Lower leg skin (tissue), 4 donors: ENCODE measurements at regions not wholly inside any gene's neighbourhood (a gene's known extent, or its start where the extent isn't known, plus 50 kb on each side); places are given as distances from the start of the nearest gene placed in this dataset.

Experiments used
- DNase-seq, 2 donors: peaks; one replicate each; pipeline ENCODE4 v3.0.0-alpha.2; 2019; ENCODE audit warnings: low spot score in 2 of 2
- H3K4me3 ChIP-seq: fragments of 200-600 bp; sonication (generic); 2 replicates; pipeline ENCODE4 v1.5.1; 2017; ENCODE audit warnings: mild to moderate bottlenecking, low read depth; ENCODE audit not compliant: poor library complexity, severe bottlenecking
- POLR2A ChIP-seq, 2 donors: fragments of 450-650 bp; IDR thresholded peaks; one replicate each; pipeline ENCODE4 v1.6.1; 2016 to 2017; ENCODE audit warnings: antibody characterized with exemption in 2 of 2, mild to moderate bottlenecking in 1 of 2, moderate library complexity in 1 of 2
- WGBS, 2 donors: methylation state at CpG; one replicate each; pipeline ENCODE4 v1.1.5; 2018; 5-methylcytosine and 5-hydroxymethylcytosine counted together
- intact Hi-C: fragments of 100-400 bp; cut with DNase I; formaldehyde crosslinking; loops from one replicate; pipeline ENCODE4 v1.15.0; 2023; ENCODE audit warnings: low total_unique reads
- TF ChIP-seq, protein P1 (sequence below), 3 donors: fragments of 450-650 bp; IDR thresholded peaks; one replicate each; pipeline ENCODE4 v1.5.1; 2016; ENCODE audit warnings: antibody characterized with exemption in 3 of 3, mild to moderate bottlenecking in 3 of 3, moderate library complexity in 2 of 3

DNA sequence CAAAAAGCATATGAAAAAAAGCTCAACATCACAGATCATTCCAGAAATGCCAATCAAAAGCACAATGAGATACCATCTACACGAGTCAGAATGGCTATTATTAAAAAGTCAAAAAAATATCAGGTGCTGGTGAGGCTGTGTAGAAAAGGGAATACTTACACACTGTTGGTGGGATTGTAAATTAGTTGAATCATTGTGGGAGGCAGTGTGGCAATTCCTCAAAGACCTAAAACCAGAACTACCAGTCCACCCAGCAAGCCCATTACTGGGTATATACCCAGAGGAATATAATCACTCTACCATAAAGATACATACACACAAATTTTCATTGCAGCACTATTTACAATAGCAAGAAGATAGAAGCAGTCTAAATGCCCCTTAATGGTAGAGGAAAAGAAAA, 529.9 kb downstream of the SLITRK1 start:
- no peak overlapping the region for H3K4me3 ChIP-seq
- TF ChIP-seq, protein P1, sequence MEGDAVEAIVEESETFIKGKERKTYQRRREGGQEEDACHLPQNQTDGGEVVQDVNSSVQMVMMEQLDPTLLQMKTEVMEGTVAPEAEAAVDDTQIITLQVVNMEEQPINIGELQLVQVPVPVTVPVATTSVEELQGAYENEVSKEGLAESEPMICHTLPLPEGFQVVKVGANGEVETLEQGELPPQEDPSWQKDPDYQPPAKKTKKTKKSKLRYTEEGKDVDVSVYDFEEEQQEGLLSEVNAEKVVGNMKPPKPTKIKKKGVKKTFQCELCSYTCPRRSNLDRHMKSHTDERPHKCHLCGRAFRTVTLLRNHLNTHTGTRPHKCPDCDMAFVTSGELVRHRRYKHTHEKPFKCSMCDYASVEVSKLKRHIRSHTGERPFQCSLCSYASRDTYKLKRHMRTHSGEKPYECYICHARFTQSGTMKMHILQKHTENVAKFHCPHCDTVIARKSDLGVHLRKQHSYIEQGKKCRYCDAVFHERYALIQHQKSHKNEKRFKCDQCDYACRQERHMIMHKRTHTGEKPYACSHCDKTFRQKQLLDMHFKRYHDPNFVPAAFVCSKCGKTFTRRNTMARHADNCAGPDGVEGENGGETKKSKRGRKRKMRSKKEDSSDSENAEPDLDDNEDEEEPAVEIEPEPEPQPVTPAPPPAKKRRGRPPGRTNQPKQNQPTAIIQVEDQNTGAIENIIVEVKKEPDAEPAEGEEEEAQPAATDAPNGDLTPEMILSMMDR (IDR thresholded peaks at IDR 0.05) = no peak
- no peak for TF ChIP-seq POLR2A (IDR thresholded peaks at IDR 0.05)
- DNase-seq = no peak
- intact Hi-C loops = no loop called here
- WGBS, 2 donors = 43 to 49% methylated on average over 1 of the region's 1 CpG

DNA sequence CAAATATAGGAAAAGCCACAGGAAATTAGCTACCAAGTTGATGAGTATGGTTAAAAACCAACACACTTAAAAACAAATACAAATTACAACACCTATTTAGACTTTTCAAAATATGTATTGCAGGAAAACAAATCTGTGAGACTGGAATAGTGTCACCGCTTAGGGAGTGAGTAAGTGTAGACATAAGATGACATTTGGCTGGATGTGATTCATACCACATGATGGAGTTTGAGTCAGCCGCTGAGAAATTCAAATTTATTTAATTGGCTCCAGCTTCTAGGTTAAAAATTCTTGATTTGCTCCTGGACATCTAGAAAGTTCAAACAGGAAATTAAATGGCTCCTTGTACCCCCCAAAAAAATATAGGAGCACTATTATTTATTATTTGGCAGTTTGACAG, 531.7 kb downstream of the SLITRK1 start:
- no peak overlapping the region for H3K4me3 ChIP-seq
- 35 to 46% methylated on average over 2 of the region's 2 CpGs for WGBS, 2 donors
- DNase-seq = no peak
- intact Hi-C loops = no loop called here
- no peak for TF ChIP-seq POLR2A (IDR thresholded peaks at IDR 0.05)
- TF ChIP-seq, protein P1 (IDR thresholded peaks at IDR 0.05) = no peak

DNA sequence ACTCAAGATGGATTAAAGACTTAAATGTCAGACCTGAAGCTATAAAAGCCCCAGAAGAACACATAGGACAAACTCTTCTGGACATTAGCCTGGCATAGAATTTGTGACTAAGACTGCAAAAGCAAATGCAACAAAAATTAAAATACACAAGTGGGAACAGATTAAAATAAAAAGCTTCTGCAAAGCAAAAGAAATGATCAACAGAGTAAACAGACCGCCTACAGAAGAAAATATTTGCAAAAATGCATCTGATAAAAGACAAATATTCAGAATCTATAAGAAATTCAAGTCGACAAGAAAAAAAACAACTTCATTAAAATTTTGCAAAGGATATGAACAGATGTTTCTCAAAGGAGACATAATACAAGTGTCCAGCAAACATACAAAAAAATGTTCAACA, 537.8 kb downstream of the SLITRK1 start:
- no peak for TF ChIP-seq POLR2A (IDR thresholded peaks at IDR 0.05)
- TF ChIP-seq, protein P1 (IDR thresholded peaks at IDR 0.05) = no peak
- DNase-seq = no peak
- no peak overlapping the region for H3K4me3 ChIP-seq
- WGBS, 2 donors = 85 to 90% methylated on average over 2 of the region's 2 CpGs
- intact Hi-C loops = no loop called here

DNA sequence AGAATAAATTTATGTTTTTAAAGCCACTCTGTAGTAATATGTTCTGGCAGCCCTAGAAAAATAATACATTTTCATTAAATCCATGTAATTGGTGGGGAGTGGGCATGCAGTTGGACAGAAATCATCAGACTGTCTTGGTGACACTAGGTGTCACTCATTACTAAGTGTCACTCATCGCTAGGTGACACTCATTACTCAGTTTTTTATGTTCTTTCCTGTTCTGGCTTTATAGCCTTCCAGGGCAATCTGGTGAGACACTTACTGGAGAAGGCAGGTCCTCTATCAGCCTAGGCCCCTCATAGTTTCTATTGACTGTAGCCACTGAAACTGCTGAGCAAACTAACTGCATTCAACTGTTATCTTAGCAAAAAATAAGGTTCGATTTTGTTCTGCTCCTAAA, 542.1 kb downstream of the SLITRK1 start:
- no peak overlapping the region for H3K4me3 ChIP-seq
- WGBS, 2 donors = 89 to 91% methylated on average over 2 of the region's 2 CpGs
- intact Hi-C loops = no loop called here
- DNase-seq = no peak
- TF ChIP-seq POLR2A (IDR thresholded peaks at IDR 0.05) = no peak
- TF ChIP-seq, protein P1 (IDR thresholded peaks at IDR 0.05) = no peak

DNA sequence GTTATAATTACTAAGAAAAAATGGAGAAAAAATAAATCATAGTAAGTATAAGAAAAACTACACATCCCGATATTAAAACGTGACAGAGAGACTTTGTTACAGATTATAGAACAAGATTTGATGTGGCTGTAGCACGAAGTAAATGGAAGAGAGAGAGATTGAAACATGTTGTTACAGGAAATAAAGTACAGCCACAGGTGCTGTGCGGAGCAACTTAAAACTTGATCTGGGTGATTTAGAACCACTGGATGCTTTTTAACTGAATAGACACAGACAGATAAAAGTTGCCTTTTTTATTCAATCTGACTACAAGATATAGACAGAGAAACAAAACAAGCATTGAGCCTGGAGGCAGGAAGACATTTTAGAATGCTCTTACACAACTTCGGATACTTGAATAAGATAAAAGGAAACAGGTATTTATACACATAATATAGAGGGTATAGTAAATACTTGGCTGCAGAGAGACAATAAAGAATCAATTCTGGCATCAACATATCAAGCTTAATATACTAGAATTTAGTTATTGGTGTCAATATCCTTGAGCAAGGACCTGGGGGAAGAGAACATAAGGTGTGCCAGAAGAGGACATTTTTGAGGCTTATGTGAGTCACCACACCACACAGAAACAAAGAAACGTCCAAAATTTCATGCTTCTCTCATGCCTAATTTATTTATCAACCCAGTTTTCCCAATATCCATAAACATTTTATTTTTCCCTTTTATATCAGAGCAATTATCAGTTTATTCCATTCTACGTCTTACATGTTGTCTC, 548.5 kb downstream of the SLITRK1 start:
- no peak overlapping the region for H3K4me3 ChIP-seq
- intact Hi-C loops = no loop called here
- WGBS, 2 donors = 47 to 50% methylated on average over 7 of the region's 7 CpGs
- no peak for TF ChIP-seq POLR2A (IDR thresholded peaks at IDR 0.05)
- TF ChIP-seq, protein P1 (IDR thresholded peaks at IDR 0.05) = no peak
- no peak for DNase-seq

DNA sequence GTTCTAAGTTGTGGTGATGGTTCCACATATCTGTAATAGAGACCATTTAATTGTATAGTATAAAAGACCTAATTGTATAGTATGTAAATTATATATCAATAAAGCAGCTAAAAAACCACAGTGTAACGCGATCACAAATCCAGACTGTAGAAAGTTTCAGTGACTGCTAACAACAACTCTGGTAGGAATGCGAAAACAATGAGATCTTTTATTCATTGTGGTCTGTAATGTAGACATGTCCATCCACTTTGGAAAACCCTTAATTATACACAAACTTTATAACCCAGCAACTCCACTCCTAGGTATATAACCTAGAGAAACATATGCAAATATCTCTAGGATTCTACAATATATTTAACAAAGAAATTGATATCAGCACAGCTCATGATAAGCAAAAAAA, 549.5 kb downstream of the SLITRK1 start:
- no peak for DNase-seq
- intact Hi-C loops = no loop called here
- no peak for TF ChIP-seq POLR2A (IDR thresholded peaks at IDR 0.05)
- TF ChIP-seq, protein P1 (IDR thresholded peaks at IDR 0.05) = no peak
- no peak overlapping the region for H3K4me3 ChIP-seq
- WGBS, 2 donors = 85 to 86% methylated on average over 3 of the region's 3 CpGs
